DND-41 (cell line): ENCODE measurements at regions not wholly inside any gene's neighbourhood (a gene's known extent, or its start where the extent isn't known, plus 50 kb on each side); places are given as distances from the start of the nearest gene placed in this dataset.

Experiments used
- ATAC-seq: fragments of 200-7000 bp; cut with Tn5 transposase; 3 replicates; pipeline ENCODE4 v1.9.1; 2021; ENCODE audit warnings: low read depth; ENCODE audit not compliant: insufficient read depth
- DNase-seq: peaks from one replicate; pipeline ENCODE4 v3.0.0-alpha.2; 2020
- H2AFZ ChIP-seq: 2 replicates; pipeline ENCODE4 v1.6.0; 2012; ENCODE audit warnings: low read depth, low read length
- H3K27ac ChIP-seq: 2 replicates; pipeline ENCODE4 v1.5.1; 2012; ENCODE audit warnings: low read length, inconsistent platforms
- H3K27me3 ChIP-seq: fragments of 200-600 bp; sonication (generic); 2 replicates; pipeline ENCODE4 v1.6.0; 2012; ENCODE audit warnings: low read length, mild to moderate bottlenecking, inconsistent platforms; ENCODE audit not compliant: insufficient read depth, poor library complexity
- H3K36me3 ChIP-seq: 2 replicates; pipeline ENCODE4 v1.5.1; 2012; ENCODE audit warnings: low read length, inconsistent platforms; ENCODE audit not compliant: insufficient read depth
- H3K4me1 ChIP-seq: 2 replicates; pipeline ENCODE4 v1.5.1; 2012; ENCODE audit warnings: mild to moderate bottlenecking, low read length; ENCODE audit not compliant: insufficient read depth
- H3K4me2 ChIP-seq: 2 replicates; pipeline ENCODE4 v1.6.0; 2012; ENCODE audit warnings: mild to moderate bottlenecking, moderate library complexity, low read length, inconsistent platforms; ENCODE audit not compliant: insufficient read depth
- H3K4me3 ChIP-seq, 2 experiments: fragments of 200-600 bp in 1 of 2; shearing (Covaris generic) in 1 of 2; 2 replicates each; pipeline ENCODE4 v1.5.1; 2012 to 2016; ENCODE audit warnings: inconsistent platforms in 2 of 2, low read length in 2 of 2, mild to moderate bottlenecking in 2 of 2, low read depth in 1 of 2, moderate library complexity in 1 of 2
- H3K79me2 ChIP-seq: 2 replicates; pipeline ENCODE4 v1.6.0; 2012; ENCODE audit warnings: low read length, inconsistent platforms; ENCODE audit not compliant: insufficient read depth
- H3K9ac ChIP-seq: 2 replicates; pipeline ENCODE4 v1.6.0; 2012; ENCODE audit warnings: low read depth, mild to moderate bottlenecking, inconsistent platforms, low read length, moderate library complexity
- H3K9me3 ChIP-seq: 2 replicates; pipeline ENCODE4 v1.5.1; 2012; ENCODE audit warnings: low read length, moderate library complexity, mild to moderate bottlenecking, inconsistent platforms; ENCODE audit not compliant: insufficient read depth, severe bottlenecking
- H4K20me1 ChIP-seq: 2 replicates; pipeline ENCODE4 v1.6.0; 2012; ENCODE audit warnings: low read length; ENCODE audit not compliant: insufficient read depth
- EZH2 ChIP-seq: IDR thresholded peaks from 3 replicates; pipeline ENCODE4 v1.6.1; 2012; ENCODE audit warnings: borderline replicate concordance, low read depth, mild to moderate bottlenecking, moderate library complexity, low read length, inconsistent platforms; ENCODE audit not compliant: severe bottlenecking
- TF ChIP-seq, protein P1 (sequence below): IDR thresholded peaks from 2 replicates; pipeline ENCODE4 v1.5.1; 2012; ENCODE audit warnings: borderline replicate concordance, low read length, moderate library complexity, mild to moderate bottlenecking; ENCODE audit not compliant: poor library complexity, severe bottlenecking; ENCODE audit errors: extremely low read depth

- Histone ChIP-seq H3K27me3 (no peaks in the 10 kb centered on the region), H2AFZ (no peak overlapping the region), H3K9ac (no peak overlapping the region), H3K36me3 (no peaks in the 10 kb centered on the region), H3K4me2 (no peak overlapping the region), H4K20me1 (no peaks in the 10 kb centered on the region), H3K9me3 (no peaks in the 10 kb centered on the region), H3K27ac (no peak overlapping the region), H3K79me2 (no peaks in the 10 kb centered on the region), H3K4me3 (no peak overlapping the region), H3K4me1 (no peaks in the 10 kb centered on the region)
- TF ChIP-seq EZH2: no peak
- TF ChIP-seq, protein P1, sequence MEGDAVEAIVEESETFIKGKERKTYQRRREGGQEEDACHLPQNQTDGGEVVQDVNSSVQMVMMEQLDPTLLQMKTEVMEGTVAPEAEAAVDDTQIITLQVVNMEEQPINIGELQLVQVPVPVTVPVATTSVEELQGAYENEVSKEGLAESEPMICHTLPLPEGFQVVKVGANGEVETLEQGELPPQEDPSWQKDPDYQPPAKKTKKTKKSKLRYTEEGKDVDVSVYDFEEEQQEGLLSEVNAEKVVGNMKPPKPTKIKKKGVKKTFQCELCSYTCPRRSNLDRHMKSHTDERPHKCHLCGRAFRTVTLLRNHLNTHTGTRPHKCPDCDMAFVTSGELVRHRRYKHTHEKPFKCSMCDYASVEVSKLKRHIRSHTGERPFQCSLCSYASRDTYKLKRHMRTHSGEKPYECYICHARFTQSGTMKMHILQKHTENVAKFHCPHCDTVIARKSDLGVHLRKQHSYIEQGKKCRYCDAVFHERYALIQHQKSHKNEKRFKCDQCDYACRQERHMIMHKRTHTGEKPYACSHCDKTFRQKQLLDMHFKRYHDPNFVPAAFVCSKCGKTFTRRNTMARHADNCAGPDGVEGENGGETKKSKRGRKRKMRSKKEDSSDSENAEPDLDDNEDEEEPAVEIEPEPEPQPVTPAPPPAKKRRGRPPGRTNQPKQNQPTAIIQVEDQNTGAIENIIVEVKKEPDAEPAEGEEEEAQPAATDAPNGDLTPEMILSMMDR: no peak
- ATAC-seq (no peak), DNase-seq (no peak)
Observed at GRCh38 chr18:43651057-43651456, 373.8 kb upstream of the SYT4 start.

DNA sequence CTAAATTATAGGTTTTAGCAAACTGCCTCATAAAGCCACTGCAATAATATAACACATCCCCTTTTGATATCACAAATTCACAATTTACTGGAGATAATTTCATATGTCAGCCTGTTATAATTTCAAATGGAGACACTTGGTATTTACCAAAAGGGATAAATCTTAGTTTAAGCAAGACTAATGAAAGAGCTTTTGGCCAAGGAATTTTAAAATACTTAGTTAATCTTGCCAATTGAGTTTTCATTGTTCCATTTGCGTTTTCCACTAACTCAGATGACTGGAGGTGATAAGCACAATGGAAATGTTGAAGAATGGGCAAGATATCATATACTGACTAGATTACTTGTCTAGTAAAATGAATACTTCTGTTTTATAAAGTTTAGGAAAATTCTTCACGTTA, 379.3 kb upstream of the SYT4 start:
- no peak overlapping the region for H3K4me3 ChIP-seq
- no peak overlapping the region for H3K9ac ChIP-seq
- H3K36me3 ChIP-seq: no peaks in the 10 kb centered on the region
- H3K4me1 ChIP-seq: no peaks in the 10 kb centered on the region
- H3K9me3 ChIP-seq: no peaks in the 10 kb centered on the region
- DNase-seq: no peak
- no peak for ATAC-seq
- H3K79me2 ChIP-seq: no peaks in the 10 kb centered on the region
- no peak overlapping the region for H3K27ac ChIP-seq
- TF ChIP-seq, protein P1: no peak
- TF ChIP-seq EZH2: no peak
- no peak overlapping the region for H3K4me2 ChIP-seq
- no peak overlapping the region for H2AFZ ChIP-seq
- no peaks in the 10 kb centered on the region for H3K27me3 ChIP-seq
- H4K20me1 ChIP-seq: no peaks in the 10 kb centered on the region

DNA sequence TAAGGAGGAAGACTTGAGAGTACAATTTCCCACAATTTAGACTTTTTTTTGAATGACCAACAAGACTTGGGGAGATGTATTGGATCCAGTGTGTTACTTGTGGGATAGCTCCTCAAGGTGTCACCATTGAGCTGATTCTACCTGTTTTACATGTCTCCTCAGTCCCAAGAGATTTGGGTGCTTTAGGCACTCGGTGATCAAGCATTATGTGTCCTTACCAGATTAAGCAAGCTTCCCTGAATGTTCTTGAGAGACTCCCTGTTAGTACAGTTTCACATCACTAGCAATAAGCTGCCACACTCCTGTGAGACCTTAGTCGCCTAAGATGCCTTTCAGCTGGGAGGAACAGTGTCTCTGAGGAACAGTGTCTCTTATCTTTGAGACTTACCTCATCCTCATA, 384.3 kb upstream of the SYT4 start:
- DNase-seq: peak; percentile 31
- Histone ChIP-seq H3K36me3 (no peaks in the 10 kb centered on the region), H4K20me1 (no peaks in the 10 kb centered on the region), H3K27ac (no peak overlapping the region), H3K4me2 (no peak overlapping the region), H3K79me2 (no peaks in the 10 kb centered on the region), H3K27me3 (no peaks in the 10 kb centered on the region), H3K9me3 (no peaks in the 10 kb centered on the region), H3K4me1 (no peaks in the 10 kb centered on the region), H3K4me3 (no peak overlapping the region), H3K9ac (no peak overlapping the region), H2AFZ (no peak overlapping the region)
- TF ChIP-seq EZH2: no peak
- TF ChIP-seq, protein P1: peak; percentile 64
- peak; percentile 71 for ATAC-seq

- Histone ChIP-seq H3K4me1 (no peaks in the 10 kb centered on the region), H3K36me3 (no peaks in the 10 kb centered on the region), H3K4me3 (no peak overlapping the region), H4K20me1 (no peaks in the 10 kb centered on the region), H3K4me2 (no peak overlapping the region), H3K27me3 (no peaks in the 10 kb centered on the region), H3K9me3 (no peaks in the 10 kb centered on the region), H3K9ac (no peak overlapping the region), H3K79me2 (no peaks in the 10 kb centered on the region), H3K27ac (no peak overlapping the region), H2AFZ (no peak overlapping the region)
- TF ChIP-seq, protein P1: no peak
- TF ChIP-seq EZH2: no peak
- ATAC-seq: no peak
- no peak for DNase-seq
Observed at GRCh38 chr18:43662657-43663056, 385.4 kb upstream of the SYT4 start.
